A549 (cell line): ENCODE measurements at regions not wholly inside any gene's neighbourhood (a gene's known extent, or its start where the extent isn't known, plus 50 kb on each side); places are given as distances from the start of the nearest gene placed in this dataset.

ENCODE experiments used
- PBX3 ChIP-seq: IDR thresholded peaks from 2 replicates; pipeline ENCODE4 v1.6.1; 2012
- POLR2A ChIP-seq: IDR thresholded peaks from 2 replicates; pipeline ENCODE4 v1.6.1; 2012; ENCODE audit warnings: mild to moderate bottlenecking, low read length
- RAD21 ChIP-seq, 2 experiments: fragments of >200 bp in 1 of 2; sonication (Bioruptor Twin) in 1 of 2; formaldehyde crosslinking in 1 of 2; IDR thresholded peaks in 1 of 2; conservative IDR thresholded peaks in 1 of 2; 2 replicates in 1 of 2; 3 replicates in 1 of 2; pipeline ENCODE4 v1.6.1; 2012 to 2018; ENCODE audit warnings: inconsistent platforms in 1 of 2
- RNF2 ChIP-seq: fragments of 200-600 bp; sonication (generic); IDR thresholded peaks from 2 replicates; pipeline ENCODE4 v1.6.1; 2016; ENCODE audit warnings: low read depth, mild to moderate bottlenecking, antibody characterized with exemption, moderate library complexity, borderline replicate concordance
- TF ChIP-seq, protein P1 (sequence below): fragments of >200 bp; sonication (Bioruptor Twin); formaldehyde crosslinking; IDR thresholded peaks from 3 replicates; pipeline ENCODE4 v1.5.1; 2016

DNA sequence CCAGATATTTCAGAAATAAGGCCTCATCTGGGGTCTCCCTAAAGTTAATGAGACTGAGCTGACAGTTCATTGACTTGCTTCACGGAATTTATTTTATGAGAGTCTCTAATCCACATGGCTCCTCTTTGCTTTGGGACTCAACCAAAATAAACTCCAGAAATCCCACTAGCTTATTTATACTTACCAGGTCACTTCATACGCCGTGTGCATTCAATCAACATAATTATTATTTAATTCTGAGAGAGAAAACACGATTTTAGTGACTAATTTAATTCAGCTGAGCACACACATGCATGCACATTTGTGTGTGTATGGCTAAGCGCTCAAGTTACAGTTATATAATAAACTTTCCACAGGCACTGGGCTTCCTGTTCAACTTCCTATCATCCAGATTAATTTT, 333.4 kb upstream of the CCDC196 start:
- TF ChIP-seq POLR2A (no peak), RAD21 (conservative IDR thresholded peaks at IDR 0.05 in 1 of 2, IDR thresholded peaks at IDR 0.05 in 1 of 2) (no peak), PBX3 (no peak), RNF2 (no peak)
- TF ChIP-seq, protein P1, sequence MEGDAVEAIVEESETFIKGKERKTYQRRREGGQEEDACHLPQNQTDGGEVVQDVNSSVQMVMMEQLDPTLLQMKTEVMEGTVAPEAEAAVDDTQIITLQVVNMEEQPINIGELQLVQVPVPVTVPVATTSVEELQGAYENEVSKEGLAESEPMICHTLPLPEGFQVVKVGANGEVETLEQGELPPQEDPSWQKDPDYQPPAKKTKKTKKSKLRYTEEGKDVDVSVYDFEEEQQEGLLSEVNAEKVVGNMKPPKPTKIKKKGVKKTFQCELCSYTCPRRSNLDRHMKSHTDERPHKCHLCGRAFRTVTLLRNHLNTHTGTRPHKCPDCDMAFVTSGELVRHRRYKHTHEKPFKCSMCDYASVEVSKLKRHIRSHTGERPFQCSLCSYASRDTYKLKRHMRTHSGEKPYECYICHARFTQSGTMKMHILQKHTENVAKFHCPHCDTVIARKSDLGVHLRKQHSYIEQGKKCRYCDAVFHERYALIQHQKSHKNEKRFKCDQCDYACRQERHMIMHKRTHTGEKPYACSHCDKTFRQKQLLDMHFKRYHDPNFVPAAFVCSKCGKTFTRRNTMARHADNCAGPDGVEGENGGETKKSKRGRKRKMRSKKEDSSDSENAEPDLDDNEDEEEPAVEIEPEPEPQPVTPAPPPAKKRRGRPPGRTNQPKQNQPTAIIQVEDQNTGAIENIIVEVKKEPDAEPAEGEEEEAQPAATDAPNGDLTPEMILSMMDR, result no peak
